K562 (cell line): ENCODE measurements at regions not wholly inside any gene's neighbourhood (a gene's known extent, or its start where the extent isn't known, plus 50 kb on each side); places are given as distances from the start of the nearest gene placed in this dataset.

Source experiments
- CCNT2 ChIP-seq: IDR thresholded peaks from 2 replicates; pipeline ENCODE4 v1.6.1; 2011; ENCODE audit warnings: borderline replicate concordance, low read depth, mild to moderate bottlenecking, moderate library complexity, mixed read lengths, low read length; ENCODE audit not compliant: insufficient read length; ENCODE audit errors: extremely low read depth
- CREB1 ChIP-seq, 2 experiments: sonication (generic) in 1 of 2; formaldehyde crosslinking in 1 of 2; IDR thresholded peaks; 2 replicates each; pipeline versions ENCODE4 v1.6.1 to v1.8.0; 2012 to 2022; ENCODE audit warnings: inconsistent platforms in 1 of 2, mild to moderate bottlenecking in 1 of 2, missing genetic modification reagents in 1 of 2, moderate library complexity in 1 of 2
- CXXC5 ChIP-seq: fragments of 250-450 bp; sonication (Bioruptor Pico); IDR thresholded peaks from 2 replicates; pipeline ENCODE4 v1.8.0; 2022; ENCODE audit warnings: inconsistent platforms, mild to moderate bottlenecking, moderate library complexity
- KLF13 ChIP-seq: fragments of 450-650 bp; IDR thresholded peaks from 2 replicates; pipeline ENCODE4 v1.6.1; 2016; ENCODE audit warnings: missing genetic modification characterization, low read depth, mild to moderate bottlenecking, missing compliant biosample characterization, moderate library complexity, borderline replicate concordance
- MITF ChIP-seq: IDR thresholded peaks from 2 replicates; pipeline ENCODE4 v1.6.1; 2014; ENCODE audit warnings: antibody characterized with exemption
- POLR2AphosphoS5 ChIP-seq: IDR thresholded peaks from 2 replicates; pipeline ENCODE4 v1.6.1; 2011; ENCODE audit warnings: mild to moderate bottlenecking, low read depth, low read length, moderate library complexity; ENCODE audit not compliant: control insufficient read depth, insufficient read depth
- SRSF7 ChIP-seq: fragments of 200-400 bp; formaldehyde crosslinking; optimal IDR thresholded peaks from 2 replicates; pipeline ENCODE3; 2017; ENCODE audit warnings: mild to moderate bottlenecking, low read depth, low read length
- U2AF2 ChIP-seq: fragments of 200-400 bp; formaldehyde crosslinking; optimal IDR thresholded peaks from 2 replicates; pipeline ENCODE3; 2017; ENCODE audit warnings: low read depth, mild to moderate bottlenecking, low read length
- TF ChIP-seq, protein P1 (sequence below): fragments of 450-650 bp; IDR thresholded peaks from 2 replicates; pipeline ENCODE4 v1.6.1; 2018; ENCODE audit not compliant: partially characterized antibody
- TF ChIP-seq, protein P2 (sequence below), 2 experiments: fragments of 450-650 bp; formaldehyde crosslinking in 1 of 2; IDR thresholded peaks; 2 replicates each; pipeline versions ENCODE4 v1.4.0 to v1.6.1; 2014 to 2020; ENCODE audit warnings: mild to moderate bottlenecking in 2 of 2, borderline replicate concordance in 1 of 2, low read depth in 1 of 2

GRCh38 chr2:45205480-45205879, 196.2 kb upstream of the SIX2 start:
- no peak for TF ChIP-seq CCNT2
- TF ChIP-seq, protein P1, sequence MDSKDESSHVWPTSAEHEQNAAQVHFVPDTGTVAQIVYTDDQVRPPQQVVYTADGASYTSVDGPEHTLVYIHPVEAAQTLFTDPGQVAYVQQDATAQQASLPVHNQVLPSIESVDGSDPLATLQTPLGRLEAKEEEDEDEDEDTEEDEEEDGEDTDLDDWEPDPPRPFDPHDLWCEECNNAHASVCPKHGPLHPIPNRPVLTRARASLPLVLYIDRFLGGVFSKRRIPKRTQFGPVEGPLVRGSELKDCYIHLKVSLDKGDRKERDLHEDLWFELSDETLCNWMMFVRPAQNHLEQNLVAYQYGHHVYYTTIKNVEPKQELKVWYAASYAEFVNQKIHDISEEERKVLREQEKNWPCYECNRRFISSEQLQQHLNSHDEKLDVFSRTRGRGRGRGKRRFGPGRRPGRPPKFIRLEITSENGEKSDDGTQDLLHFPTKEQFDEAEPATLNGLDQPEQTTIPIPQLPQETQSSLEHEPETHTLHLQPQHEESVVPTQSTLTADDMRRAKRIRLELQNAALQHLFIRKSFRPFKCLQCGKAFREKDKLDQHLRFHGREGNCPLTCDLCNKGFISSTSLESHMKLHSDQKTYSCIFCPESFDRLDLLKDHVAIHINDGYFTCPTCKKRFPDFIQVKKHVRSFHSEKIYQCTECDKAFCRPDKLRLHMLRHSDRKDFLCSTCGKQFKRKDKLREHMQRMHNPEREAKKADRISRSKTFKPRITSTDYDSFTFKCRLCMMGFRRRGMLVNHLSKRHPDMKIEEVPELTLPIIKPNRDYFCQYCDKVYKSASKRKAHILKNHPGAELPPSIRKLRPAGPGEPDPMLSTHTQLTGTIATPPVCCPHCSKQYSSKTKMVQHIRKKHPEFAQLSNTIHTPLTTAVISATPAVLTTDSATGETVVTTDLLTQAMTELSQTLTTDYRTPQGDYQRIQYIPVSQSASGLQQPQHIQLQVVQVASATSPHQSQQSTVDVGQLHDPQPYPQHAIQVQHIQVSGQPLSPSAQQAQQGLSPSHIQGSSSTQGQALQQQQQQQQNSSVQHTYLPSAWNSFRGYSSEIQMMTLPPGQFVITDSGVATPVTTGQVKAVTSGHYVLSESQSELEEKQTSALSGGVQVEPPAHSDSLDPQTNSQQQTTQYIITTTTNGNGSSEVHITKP: no peak
- TF ChIP-seq SRSF7: no peak
- TF ChIP-seq CXXC5 (CRISPR knock-in tag): no peak
- TF ChIP-seq, protein P2, sequence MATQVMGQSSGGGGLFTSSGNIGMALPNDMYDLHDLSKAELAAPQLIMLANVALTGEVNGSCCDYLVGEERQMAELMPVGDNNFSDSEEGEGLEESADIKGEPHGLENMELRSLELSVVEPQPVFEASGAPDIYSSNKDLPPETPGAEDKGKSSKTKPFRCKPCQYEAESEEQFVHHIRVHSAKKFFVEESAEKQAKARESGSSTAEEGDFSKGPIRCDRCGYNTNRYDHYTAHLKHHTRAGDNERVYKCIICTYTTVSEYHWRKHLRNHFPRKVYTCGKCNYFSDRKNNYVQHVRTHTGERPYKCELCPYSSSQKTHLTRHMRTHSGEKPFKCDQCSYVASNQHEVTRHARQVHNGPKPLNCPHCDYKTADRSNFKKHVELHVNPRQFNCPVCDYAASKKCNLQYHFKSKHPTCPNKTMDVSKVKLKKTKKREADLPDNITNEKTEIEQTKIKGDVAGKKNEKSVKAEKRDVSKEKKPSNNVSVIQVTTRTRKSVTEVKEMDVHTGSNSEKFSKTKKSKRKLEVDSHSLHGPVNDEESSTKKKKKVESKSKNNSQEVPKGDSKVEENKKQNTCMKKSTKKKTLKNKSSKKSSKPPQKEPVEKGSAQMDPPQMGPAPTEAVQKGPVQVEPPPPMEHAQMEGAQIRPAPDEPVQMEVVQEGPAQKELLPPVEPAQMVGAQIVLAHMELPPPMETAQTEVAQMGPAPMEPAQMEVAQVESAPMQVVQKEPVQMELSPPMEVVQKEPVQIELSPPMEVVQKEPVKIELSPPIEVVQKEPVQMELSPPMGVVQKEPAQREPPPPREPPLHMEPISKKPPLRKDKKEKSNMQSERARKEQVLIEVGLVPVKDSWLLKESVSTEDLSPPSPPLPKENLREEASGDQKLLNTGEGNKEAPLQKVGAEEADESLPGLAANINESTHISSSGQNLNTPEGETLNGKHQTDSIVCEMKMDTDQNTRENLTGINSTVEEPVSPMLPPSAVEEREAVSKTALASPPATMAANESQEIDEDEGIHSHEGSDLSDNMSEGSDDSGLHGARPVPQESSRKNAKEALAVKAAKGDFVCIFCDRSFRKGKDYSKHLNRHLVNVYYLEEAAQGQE (IDR thresholded peaks at IDR 0.05; ENCODE audit: borderline replicate concordance): no peak
- TF ChIP-seq, protein P2 (CRISPR knock-in tag; IDR thresholded peaks at IDR 0.05; ENCODE audit: low read depth): no peak
- TF ChIP-seq CREB1 (IDR thresholded peaks at IDR 0.05): no peak
- TF ChIP-seq CREB1 (CRISPR knock-in tag; IDR thresholded peaks at IDR 0.05): no peak
- TF ChIP-seq U2AF2: no peak
- TF ChIP-seq MITF: no peak
- TF ChIP-seq KLF13: no peak
- TF ChIP-seq POLR2AphosphoS5: no peak
